HUES64 (cell line): ENCODE measurements at regions not wholly inside any gene's neighbourhood (a gene's known extent, or its start where the extent isn't known, plus 50 kb on each side); places are given as distances from the start of the nearest gene placed in this dataset.
"Not testable (repeated sequence)": the region's sequence is repeated elsewhere in the genome, so short reads cannot be mapped to it uniquely, and the experiment has no call there.

Experiments used
- H3K27ac ChIP-seq: 2 replicates; pipeline ENCODE4 v1.7.0; 2013; ENCODE audit warnings: low read depth, low read length, inconsistent platforms
- H3K27me3 ChIP-seq: 2 replicates; pipeline ENCODE4 v1.6.1; 2013; ENCODE audit warnings: mild to moderate bottlenecking, low read length; ENCODE audit not compliant: insufficient read depth
- H3K36me3 ChIP-seq: 2 replicates; pipeline ENCODE4 v1.6.1; 2013; ENCODE audit warnings: mild to moderate bottlenecking, low read length; ENCODE audit not compliant: insufficient read depth
- H3K4me1 ChIP-seq: 2 replicates; pipeline ENCODE4 v1.6.1; 2013; ENCODE audit warnings: mild to moderate bottlenecking, low read length, moderate library complexity; ENCODE audit not compliant: insufficient read depth
- H3K4me3 ChIP-seq: 2 replicates; pipeline ENCODE4 v1.5.1; 2013; ENCODE audit warnings: mild to moderate bottlenecking, low read length, moderate library complexity
- H3K9ac ChIP-seq: 2 replicates; pipeline ENCODE4 v1.6.1; 2013; ENCODE audit warnings: mild to moderate bottlenecking, low read depth, low read length
- H3K9me3 ChIP-seq: 2 replicates; pipeline ENCODE4 v1.6.1; 2013; ENCODE audit warnings: low read depth, low read length; ENCODE audit not compliant: insufficient read depth
- WGBS: fragments of 150-250, 120-280 bp; methylation state at CpG from one replicate; pipeline ENCODE4 v1.1.7; 2013; ENCODE audit warnings: missing lambda C conversion rate; 5-methylcytosine and 5-hydroxymethylcytosine counted together

DNA sequence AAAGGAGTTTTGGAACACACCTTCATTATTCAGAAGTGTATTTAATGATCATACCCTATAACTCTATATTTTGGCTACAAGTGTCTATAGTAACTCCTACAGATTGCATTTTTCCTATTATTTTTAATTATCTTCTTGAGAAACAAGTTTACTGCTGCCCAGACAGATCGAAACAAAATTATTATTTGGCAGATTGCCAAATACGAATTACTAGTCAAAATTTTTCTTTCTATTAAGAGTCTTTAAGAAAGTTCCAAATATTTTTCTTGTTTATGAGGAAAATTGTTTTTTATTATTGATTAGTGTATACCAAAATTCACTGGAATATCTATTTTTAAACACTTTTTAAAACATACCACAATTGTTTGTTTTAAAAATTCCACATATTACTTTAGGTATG, 821.9 kb upstream of the SLC35B3 start:
- no peak overlapping the region for H3K4me3 ChIP-seq
- H3K36me3 ChIP-seq, result no peaks in the 10 kb centered on the region
- no peak overlapping the region for H3K27ac ChIP-seq
- no CpG with 5 or more reads among the region's 2 CpGs for WGBS
- no peaks in the 10 kb centered on the region for H3K4me1 ChIP-seq
- peaks cover 16% of the 10 kb centered on the region; the same call in 1 of the 2 replicates for H3K9me3 ChIP-seq
- no peak overlapping the region for H3K9ac ChIP-seq
- H3K27me3 ChIP-seq, result no peaks in the 10 kb centered on the region

DNA sequence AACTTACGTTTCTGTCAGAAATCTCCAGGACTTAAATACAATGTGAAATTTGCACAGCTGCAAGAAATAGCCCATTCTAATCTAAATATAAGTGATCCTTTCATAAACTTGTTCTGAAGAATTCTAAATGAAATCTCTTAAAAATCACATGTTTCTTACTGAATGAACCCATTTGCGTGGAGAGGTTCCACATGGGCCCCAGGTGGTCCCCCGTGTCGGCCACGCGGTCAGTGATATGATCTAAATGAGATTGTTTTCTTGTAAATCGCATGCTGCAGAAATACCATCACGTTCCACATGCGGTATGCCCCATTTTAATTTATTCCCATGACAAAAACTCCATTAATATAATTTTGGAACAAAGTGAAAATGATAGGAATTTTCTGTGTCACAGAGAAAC, 818.9 kb upstream of the SLC35B3 start:
- H3K27ac ChIP-seq, result no peak overlapping the region
- no peaks in the 10 kb centered on the region for H3K9me3 ChIP-seq
- H3K27me3 ChIP-seq, result no peaks in the 10 kb centered on the region
- H3K36me3 ChIP-seq, result no peaks in the 10 kb centered on the region
- 96% methylated on average over 7 of the region's 9 CpGs for WGBS
- H3K9ac ChIP-seq, result no peak overlapping the region
- no peak overlapping the region for H3K4me3 ChIP-seq
- no peaks in the 10 kb centered on the region; the same call in 1 of the 2 replicates for H3K4me1 ChIP-seq

DNA sequence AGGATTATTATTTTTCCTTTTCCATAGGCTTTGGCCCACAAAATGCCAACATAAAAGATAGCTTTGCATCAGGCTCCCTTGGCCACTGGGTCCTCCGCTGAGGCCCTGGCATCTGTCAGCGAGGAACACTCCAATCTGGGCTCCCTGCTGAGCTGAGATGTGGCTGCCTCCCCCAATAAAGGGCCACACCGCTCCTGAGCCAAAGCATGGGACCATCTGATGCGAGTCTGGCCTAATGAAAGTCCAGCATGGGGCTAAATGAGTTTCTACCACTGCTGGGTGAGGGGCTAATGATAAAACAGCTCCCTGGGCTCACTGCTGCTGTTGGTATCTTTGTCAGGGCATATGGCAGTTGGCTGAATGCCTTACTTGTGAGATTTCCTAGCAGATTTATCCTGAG, 817.5 kb upstream of the SLC35B3 start:
- no peaks in the 10 kb centered on the region for H3K27me3 ChIP-seq
- H3K9me3 ChIP-seq, result no peaks in the 10 kb centered on the region
- H3K36me3 ChIP-seq, result no peaks in the 10 kb centered on the region
- 81% methylated on average over 4 of the region's 4 CpGs for WGBS
- no peak overlapping the region for H3K4me3 ChIP-seq
- no peaks in the 10 kb centered on the region; the same call in 1 of the 2 replicates for H3K4me1 ChIP-seq
- no peak overlapping the region for H3K27ac ChIP-seq
- H3K9ac ChIP-seq, result no peak overlapping the region

DNA sequence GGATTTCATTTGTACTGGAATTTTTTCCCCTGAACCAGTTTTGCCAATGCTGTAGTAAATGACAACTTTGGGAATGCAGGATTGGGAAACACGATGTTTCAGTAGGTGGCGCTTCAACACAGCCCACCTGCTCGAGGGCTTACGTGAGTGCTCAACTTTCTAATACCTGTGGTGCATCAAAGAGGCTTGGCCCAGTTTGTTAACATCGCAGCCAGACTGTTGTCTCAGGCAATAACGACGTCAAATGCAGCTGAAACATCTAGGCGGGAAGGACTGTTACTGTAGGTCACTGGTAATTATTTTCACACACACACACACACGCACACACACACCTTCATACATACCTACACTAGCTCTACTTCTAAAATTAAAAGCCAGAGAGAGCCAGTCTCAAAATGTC, 815.5 kb upstream of the SLC35B3 start:
- no peaks in the 10 kb centered on the region for H3K36me3 ChIP-seq
- H3K9me3 ChIP-seq, result no peaks in the 10 kb centered on the region
- H3K27ac ChIP-seq, result no peak overlapping the region
- WGBS, result 11% methylated on average over 9 of the region's 9 CpGs
- H3K4me1 ChIP-seq, result no peaks in the 10 kb centered on the region; the same call in 1 of the 2 replicates
- no peak overlapping the region for H3K4me3 ChIP-seq
- no peaks in the 10 kb centered on the region for H3K27me3 ChIP-seq
- no peak overlapping the region for H3K9ac ChIP-seq

DNA sequence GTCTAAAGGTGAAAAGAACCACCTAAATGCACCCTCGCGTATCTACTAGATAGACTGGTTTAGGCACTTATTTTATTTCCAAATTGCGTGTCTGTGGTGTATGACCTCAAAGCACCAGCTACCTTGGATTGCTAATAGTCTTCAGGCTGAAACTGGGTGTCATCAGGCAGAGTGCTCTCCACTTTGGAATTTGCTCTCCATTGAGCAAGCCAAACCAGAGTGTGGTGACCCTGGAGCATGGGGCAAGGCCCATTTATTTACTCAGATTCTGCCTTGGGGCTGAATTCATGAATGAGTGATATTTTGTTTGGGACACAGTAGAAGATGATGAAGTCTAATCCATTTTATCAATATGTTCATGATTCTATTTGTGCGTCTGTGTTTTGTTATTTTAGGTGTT, 812.8 kb upstream of the SLC35B3 start:
- Histone ChIP-seq H3K36me3 (no peaks in the 10 kb centered on the region), H3K9me3 (no peaks in the 10 kb centered on the region), H3K4me1 (no peaks in the 10 kb centered on the region; the same call in 1 of the 2 replicates), H3K4me3 (no peak overlapping the region), H3K27ac (no peak overlapping the region), H3K9ac (no peak overlapping the region), H3K27me3 (no peaks in the 10 kb centered on the region)
- WGBS, result 96% methylated on average over 4 of the region's 4 CpGs

DNA sequence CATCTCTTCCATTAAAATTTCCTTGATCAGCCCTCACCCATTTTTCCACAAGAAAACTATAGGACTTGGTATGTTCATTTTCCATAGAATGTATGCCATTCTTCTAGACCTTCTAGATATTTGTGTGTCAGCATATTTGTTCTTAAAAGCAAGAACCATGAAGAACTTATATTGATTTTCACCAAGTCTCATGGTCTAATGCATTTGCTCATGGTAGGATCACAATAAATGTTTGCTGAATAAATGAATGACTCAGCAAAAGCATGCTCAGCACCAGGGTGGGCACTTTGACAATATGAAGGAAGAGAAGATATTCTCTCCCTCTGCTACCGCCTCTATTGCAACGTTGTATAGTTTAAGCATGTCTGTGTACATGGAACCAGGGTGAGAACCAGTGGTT, 805.5 kb upstream of the SLC35B3 start:
- H3K4me1 ChIP-seq, result no peaks in the 10 kb centered on the region
- no peak overlapping the region for H3K27ac ChIP-seq
- H3K36me3 ChIP-seq, result no peaks in the 10 kb centered on the region
- 93% methylated on average over 2 of the region's 2 CpGs for WGBS
- no peaks in the 10 kb centered on the region for H3K9me3 ChIP-seq
- no peaks in the 10 kb centered on the region for H3K27me3 ChIP-seq
- no peak overlapping the region for H3K9ac ChIP-seq
- no peak overlapping the region for H3K4me3 ChIP-seq

DNA sequence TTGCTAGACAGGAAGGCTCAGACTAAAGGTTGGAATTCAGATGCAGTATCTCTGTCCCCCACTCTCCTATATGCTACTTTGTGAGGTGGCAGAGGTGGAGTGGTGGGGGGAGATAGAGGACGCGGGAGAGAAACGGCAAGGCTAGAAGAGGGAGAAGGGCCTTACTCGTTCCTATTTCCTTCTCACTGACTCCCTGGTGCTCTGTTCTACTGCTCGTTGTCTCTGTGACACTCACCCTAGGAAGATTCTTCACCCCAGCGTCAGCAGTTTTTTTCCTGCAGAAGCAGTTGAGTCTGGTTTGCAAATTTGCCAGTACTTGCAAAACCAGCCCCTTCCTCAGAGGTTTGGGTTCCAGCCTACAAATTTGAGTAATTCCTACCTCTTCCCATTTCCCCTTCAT, 801.1 kb upstream of the SLC35B3 start:
- H3K9ac ChIP-seq, result no peak overlapping the region
- 81% methylated on average over 6 of the region's 6 CpGs for WGBS

DNA sequence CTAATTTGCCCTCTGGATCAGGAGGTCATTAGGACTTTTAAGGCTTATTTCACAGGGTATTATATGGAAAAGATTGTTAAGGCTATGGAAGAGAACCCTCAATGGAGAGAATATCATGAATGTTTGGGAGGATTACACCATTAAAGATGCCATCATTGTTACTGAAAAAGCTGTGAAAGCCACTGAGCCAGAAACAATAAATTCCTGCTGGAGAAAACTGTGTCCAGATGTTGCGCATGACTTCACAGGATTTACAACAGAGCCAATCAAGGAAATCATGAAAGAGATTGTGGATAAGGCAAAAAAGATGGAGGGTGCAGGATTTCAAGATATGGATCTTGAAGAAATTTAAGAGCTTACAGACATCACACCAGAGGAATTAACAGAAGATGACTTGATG, 798.3 kb upstream of the SLC35B3 start:
- Histone ChIP-seq H3K27ac (no peak overlapping the region), H3K9ac (no peak overlapping the region)
- 93% methylated on average over 1 of the region's 1 CpG for WGBS

More for the DNA sequence above, 801.1 kb upstream of the SLC35B3 start:
- Histone ChIP-seq H3K4me1 (no peaks in the 10 kb centered on the region), H3K27ac (no peak overlapping the region), H3K27me3 (no peaks in the 10 kb centered on the region), H3K4me3 (no peak overlapping the region), H3K9me3 (no peaks in the 10 kb centered on the region), H3K36me3 (no peaks in the 10 kb centered on the region)

DNA sequence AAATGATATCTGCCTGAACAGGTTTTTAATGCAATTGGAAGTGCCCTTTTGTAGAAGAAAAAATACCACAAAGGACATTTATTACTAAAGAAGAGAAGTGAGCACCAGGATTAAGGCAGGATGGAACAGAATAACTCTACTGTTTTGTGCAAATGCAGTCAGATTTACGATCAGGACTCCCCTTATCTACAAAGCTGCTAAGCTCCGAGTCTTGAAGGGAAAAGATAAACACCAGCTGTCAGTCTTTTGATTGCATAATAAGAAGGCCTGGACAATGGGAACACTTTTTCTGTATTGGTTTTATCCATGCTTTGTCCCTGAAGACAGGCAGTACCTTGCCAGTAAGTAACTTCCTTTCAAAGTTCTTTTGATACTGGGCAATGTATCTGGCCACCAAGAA, 797.9 kb upstream of the SLC35B3 start:
- no peaks in the 10 kb centered on the region for H3K27me3 ChIP-seq
- WGBS, result 76% methylated on average over 2 of the region's 2 CpGs
- H3K27ac ChIP-seq, result no peak overlapping the region
- no peaks in the 10 kb centered on the region for H3K36me3 ChIP-seq
- no peaks in the 10 kb centered on the region for H3K9me3 ChIP-seq
- no peak overlapping the region for H3K9ac ChIP-seq
- H3K4me3 ChIP-seq, result no peak overlapping the region
- no peaks in the 10 kb centered on the region for H3K4me1 ChIP-seq

More for the DNA sequence above, 798.3 kb upstream of the SLC35B3 start:
- Histone ChIP-seq H3K36me3 (no peaks in the 10 kb centered on the region), H3K9me3 (no peaks in the 10 kb centered on the region), H3K27me3 (no peaks in the 10 kb centered on the region), H3K4me3 (no peak overlapping the region), H3K4me1 (no peaks in the 10 kb centered on the region)

DNA sequence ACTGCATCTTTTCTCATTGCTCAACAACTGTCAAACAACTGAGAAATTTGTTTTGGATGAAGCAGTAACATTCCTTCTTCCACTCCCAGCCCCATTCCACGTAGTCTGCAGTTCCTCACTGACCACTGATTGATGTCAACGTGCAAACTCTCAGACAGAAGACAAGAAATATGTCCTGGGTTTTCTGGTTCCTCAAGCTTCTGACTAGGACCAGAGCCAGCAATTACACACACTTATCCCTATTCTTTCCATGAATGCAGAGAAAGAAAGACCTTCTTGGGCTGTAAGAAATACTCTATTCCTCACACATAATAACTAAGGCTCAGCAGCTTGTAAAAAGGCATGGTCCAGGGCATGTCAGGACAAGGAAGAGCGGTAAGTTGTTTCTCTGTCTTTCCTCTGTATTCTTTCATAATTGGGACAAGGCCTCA, 790.1 kb upstream of the SLC35B3 start:
- H3K4me1 ChIP-seq, result no peaks in the 10 kb centered on the region
- no peak overlapping the region for H3K9ac ChIP-seq
- no peaks in the 10 kb centered on the region for H3K9me3 ChIP-seq
- no peaks in the 10 kb centered on the region for H3K36me3 ChIP-seq
- H3K4me3 ChIP-seq, result no peak overlapping the region
- 94% methylated on average over 3 of the region's 3 CpGs for WGBS
- no peak overlapping the region for H3K27ac ChIP-seq
- no peaks in the 10 kb centered on the region for H3K27me3 ChIP-seq

DNA sequence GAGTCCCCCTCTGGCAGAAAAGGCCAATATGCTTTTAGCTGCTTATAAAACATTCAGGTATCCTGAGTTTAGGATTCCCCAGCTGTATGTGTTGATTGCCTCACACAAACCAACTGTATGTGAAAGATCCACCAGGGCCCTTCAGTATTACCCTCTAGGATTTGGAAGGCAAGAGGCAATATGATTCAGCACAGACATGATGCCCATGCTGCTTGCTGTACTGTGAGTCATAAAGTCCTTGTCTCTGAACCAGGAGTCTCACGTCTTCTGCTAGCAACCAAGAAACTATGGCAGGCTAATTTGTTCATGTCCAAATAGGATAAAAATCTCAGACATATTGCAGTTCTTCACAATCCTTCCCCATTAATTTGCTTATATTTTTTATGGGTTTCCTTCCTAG, 789.2 kb upstream of the SLC35B3 start:
- H3K9me3 ChIP-seq, result no peaks in the 10 kb centered on the region
- H3K27me3 ChIP-seq, result no peaks in the 10 kb centered on the region
- H3K4me1 ChIP-seq, result no peaks in the 10 kb centered on the region
- H3K36me3 ChIP-seq, result no peaks in the 10 kb centered on the region
- WGBS, result 90% methylated on average over 1 of the region's 1 CpG
- H3K9ac ChIP-seq, result no peak overlapping the region
- H3K4me3 ChIP-seq, result no peak overlapping the region
- no peak overlapping the region for H3K27ac ChIP-seq

DNA sequence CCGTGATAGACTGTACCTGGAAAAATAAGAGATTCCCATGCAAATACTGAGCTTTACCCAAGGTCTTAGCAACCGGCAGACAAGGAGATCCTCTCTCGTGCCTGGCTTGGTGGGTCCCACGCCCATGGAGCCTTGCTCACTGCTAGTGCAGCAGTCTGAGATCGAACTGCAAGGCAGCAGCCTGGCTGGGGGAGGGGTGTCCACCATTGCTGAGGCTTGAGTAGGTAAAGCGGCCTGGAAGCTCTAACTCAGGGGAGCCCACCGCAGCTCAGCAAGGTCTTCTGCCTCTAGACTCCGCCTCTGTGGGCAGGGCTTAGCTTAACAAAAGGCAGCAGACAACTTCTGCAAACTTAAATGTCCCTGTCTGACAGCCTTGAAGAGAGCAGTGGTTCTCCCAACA, 778.4 kb upstream of the SLC35B3 start:
- H3K9me3 ChIP-seq, H3K27me3 ChIP-seq, H3K9ac ChIP-seq, H3K4me1 ChIP-seq, H3K27ac ChIP-seq, H3K36me3 ChIP-seq, H3K4me3 ChIP-seq: not testable (repeated sequence)
- whole genome bisulfite sequencing, result 94% methylated on average over 8 of the region's 8 CpGs
